ENCODE measurements at regions not wholly inside any gene's neighbourhood (a gene's known extent, or its start where the extent isn't known, plus 50 kb on each side); places are given as distances from the start of the nearest gene placed in this dataset.
"Not testable (repeated sequence)": the region's sequence is repeated elsewhere in the genome, so short reads cannot be mapped to it uniquely, and the experiment has no call there.

GRCh38 chr6:137623293-137623692 is 129.1 kb upstream of the OLIG3 start:
- DNase-seq (ENCODE audit: low spot score in 2 of 2) = no peak
- Histone ChIP-seq H3K4me1 (no peaks in the 10 kb centered on the region), H3K36me3 (no peaks in the 10 kb centered on the region), H3K27ac (no peak overlapping the region), H3K27me3 (peaks cover 4% of the 10 kb centered on the region), H3K4me3 (no peak overlapping the region), H3K9me3 (no peaks in the 10 kb centered on the region)
- no peak for TF ChIP-seq POLR2AphosphoS5 (IDR thresholded peaks at IDR 0.05)
- TF ChIP-seq CTCF (IDR thresholded peaks at IDR 0.05) = no peak
- TF ChIP-seq POLR2A (IDR thresholded peaks at IDR 0.05) = no peak
- TF ChIP-seq EP300 (IDR thresholded peaks at IDR 0.05) = no peak
- WGBS = 67% methylated on average over 4 of the region's 4 CpGs

GRCh38 chr6:137625100-137625661 is 131.0 kb upstream of the OLIG3 start:
- TF ChIP-seq EP300 (IDR thresholded peaks at IDR 0.05) (no peak), POLR2A (IDR thresholded peaks at IDR 0.05) (no peak), POLR2AphosphoS5 (IDR thresholded peaks at IDR 0.05) (no peak), CTCF (IDR thresholded peaks at IDR 0.05) (no peak)
- no peaks in the 10 kb centered on the region for H3K9me3 ChIP-seq
- DNase-seq (ENCODE audit: low spot score in 2 of 2) = no peak
- no peaks in the 10 kb centered on the region for H3K36me3 ChIP-seq
- no peak overlapping the region for H3K4me3 ChIP-seq
- H3K27me3 ChIP-seq = peaks cover 4% of the 10 kb centered on the region
- H3K27ac ChIP-seq = no peak overlapping the region
- WGBS = 85% methylated on average over 6 of the region's 8 CpGs
- no peaks in the 10 kb centered on the region for H3K4me1 ChIP-seq

DNA sequence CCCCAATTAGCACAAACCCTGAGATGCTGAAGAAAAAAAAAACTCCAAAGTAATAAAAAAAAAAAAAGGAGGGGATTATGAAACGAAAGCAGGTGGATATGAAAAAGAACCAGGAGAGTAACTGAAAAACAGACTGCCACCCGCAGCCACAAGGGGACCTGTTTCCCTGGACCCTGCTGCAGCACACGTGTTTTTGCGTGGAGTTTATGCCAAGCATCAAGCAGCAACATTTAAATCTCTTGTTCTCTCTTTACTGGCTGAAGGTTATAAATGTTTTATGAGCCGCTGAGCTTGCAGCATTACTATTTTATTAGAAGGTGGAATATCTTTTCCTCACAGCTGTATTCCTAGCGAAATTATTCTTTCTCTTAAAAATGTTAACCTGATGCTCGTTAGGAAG is 131.6 kb upstream of the OLIG3 start:
- no peaks in the 10 kb centered on the region for H3K9me3 ChIP-seq
- no peak for TF ChIP-seq CTCF (IDR thresholded peaks at IDR 0.05)
- no peak for TF ChIP-seq EP300 (IDR thresholded peaks at IDR 0.05)
- TF ChIP-seq POLR2AphosphoS5 (IDR thresholded peaks at IDR 0.05) = no peak
- TF ChIP-seq POLR2A (IDR thresholded peaks at IDR 0.05) = no peak
- no peak for DNase-seq (ENCODE audit: low spot score in 2 of 2)
- H3K4me1 ChIP-seq = no peaks in the 10 kb centered on the region
- H3K36me3 ChIP-seq = no peaks in the 10 kb centered on the region
- no peak overlapping the region for H3K4me3 ChIP-seq
- 59% methylated on average over 7 of the region's 7 CpGs for WGBS
- H3K27me3 ChIP-seq = peaks cover 4% of the 10 kb centered on the region
- H3K27ac ChIP-seq = no peak overlapping the region

- Histone ChIP-seq H3K4me1 (no peaks in the 10 kb centered on the region), H3K27me3 (no peaks in the 10 kb centered on the region), H3K27ac (no peak overlapping the region), H3K4me3 (no peak overlapping the region), H3K36me3 (no peaks in the 10 kb centered on the region), H3K9me3 (no peaks in the 10 kb centered on the region)
- DNase-seq (ENCODE audit: low spot score in 2 of 2) = no peak
- TF ChIP-seq EP300 (IDR thresholded peaks at IDR 0.05) (no peak), POLR2A (IDR thresholded peaks at IDR 0.05) (no peak)
- WGBS = 75% methylated on average over 1 of the region's 1 CpG
Observed at GRCh38 chr6:137630666-137631065, 136.5 kb upstream of the OLIG3 start.

DNA sequence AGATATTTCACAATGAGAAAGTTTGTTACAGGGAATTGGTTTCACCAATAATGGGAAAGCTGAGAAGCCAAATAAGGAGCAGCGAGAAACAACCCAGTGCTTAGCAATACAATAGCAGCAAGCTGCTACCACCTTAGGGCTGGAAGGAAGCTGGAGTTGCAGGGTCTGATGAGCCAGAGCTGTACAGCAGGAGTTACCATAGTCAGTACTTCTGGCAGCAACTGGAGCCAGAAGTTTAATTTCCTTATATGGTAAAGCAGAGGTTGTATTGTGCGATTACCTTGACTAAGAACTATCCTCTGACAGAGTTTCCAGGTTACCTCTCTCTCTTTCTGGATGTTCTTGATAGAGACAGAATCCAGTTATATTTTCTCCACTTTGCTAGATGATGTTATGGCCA is 137.1 kb upstream of the OLIG3 start:
- no peak overlapping the region for H3K4me3 ChIP-seq
- no peaks in the 10 kb centered on the region for H3K9me3 ChIP-seq
- no peak overlapping the region for H3K27ac ChIP-seq
- no peaks in the 10 kb centered on the region for H3K4me1 ChIP-seq
- WGBS = 82% methylated on average over 2 of the region's 2 CpGs
- DNase-seq (ENCODE audit: low spot score in 2 of 2) = no peak
- TF ChIP-seq CTCF (IDR thresholded peaks at IDR 0.05) = no peak
- TF ChIP-seq POLR2A (IDR thresholded peaks at IDR 0.05) = no peak
- no peak for TF ChIP-seq EP300 (IDR thresholded peaks at IDR 0.05)
- TF ChIP-seq POLR2AphosphoS5 (IDR thresholded peaks at IDR 0.05) = no peak
- no peaks in the 10 kb centered on the region for H3K36me3 ChIP-seq
- H3K27me3 ChIP-seq = no peaks in the 10 kb centered on the region

DNA sequence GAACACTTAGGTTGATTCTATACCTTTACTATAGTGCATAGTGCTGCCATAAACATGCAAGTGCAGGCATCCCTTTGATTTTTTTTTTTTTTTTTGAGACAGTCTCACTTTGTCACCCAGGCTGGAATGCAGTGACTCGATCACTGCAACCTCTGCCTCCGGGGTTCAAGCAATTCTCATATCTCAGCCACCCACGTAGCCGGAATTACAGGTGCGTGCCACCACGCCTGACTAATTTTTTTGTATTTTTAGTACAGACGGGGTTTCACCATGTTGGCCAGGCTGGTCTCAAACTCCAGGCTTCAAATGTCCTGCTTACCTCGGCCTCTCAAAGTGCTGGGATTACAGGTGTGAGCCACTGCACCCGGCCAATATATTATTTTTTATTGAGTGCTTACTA is 140.0 kb upstream of the OLIG3 start:
- not testable (repeated sequence) for DNase-seq (ENCODE audit: low spot score in 2 of 2); H3K4me1 ChIP-seq; H3K36me3 ChIP-seq; H3K27ac ChIP-seq; H3K4me3 ChIP-seq; H3K27me3 ChIP-seq; H3K9me3 ChIP-seq
- 88% methylated on average over 9 of the region's 9 CpGs for WGBS
